CD4-positive, alpha-beta T cell treated with Interleukin-10 for 1 hour (primary cell): ENCODE measurements at regions not wholly inside any gene's neighbourhood (a gene's known extent, or its start where the extent isn't known, plus 50 kb on each side); places are given as distances from the start of the nearest gene placed in this dataset.
"Not testable (repeated sequence)": the region's sequence is repeated elsewhere in the genome, so short reads cannot be mapped to it uniquely, and the experiment has no call there.

ENCODE experiments used
- DNase-seq: peaks from one replicate; pipeline ENCODE4 v3.0.0-alpha.2; 2020

DNA sequence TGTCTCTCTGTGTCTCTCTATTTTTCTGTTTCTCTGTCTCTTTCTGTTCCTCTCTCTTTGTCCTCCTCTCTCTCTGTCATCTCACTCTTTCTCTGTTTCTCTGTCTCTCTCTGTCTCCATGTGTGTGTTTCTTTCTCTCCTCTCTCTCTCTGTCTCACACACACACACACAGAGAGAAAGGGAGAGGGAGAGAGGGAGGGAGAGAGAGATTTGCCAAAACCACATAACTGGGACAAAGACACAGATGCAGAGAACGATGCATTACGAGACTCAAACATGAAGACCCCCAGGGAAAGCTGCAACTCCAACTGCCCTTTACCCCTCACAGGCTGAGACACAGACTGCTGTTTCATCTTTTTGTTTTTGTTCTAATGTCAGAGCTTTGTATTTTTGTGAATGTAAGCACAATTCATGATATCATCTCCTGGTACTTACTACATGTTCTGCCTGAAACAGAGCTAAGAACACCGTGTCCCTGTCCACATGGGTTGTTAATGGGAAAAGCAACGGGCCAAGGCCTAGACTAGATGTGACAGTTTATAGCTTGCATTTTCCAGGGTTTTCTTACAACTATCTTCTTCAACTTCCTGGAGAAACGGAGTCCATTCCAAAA, 177.1 kb upstream of the ARID1B start:
- no peak for DNase-seq

GRCh38 chr6:156599366-156599765, 177.8 kb upstream of the ARID1B start:
- no peak for DNase-seq

DNA sequence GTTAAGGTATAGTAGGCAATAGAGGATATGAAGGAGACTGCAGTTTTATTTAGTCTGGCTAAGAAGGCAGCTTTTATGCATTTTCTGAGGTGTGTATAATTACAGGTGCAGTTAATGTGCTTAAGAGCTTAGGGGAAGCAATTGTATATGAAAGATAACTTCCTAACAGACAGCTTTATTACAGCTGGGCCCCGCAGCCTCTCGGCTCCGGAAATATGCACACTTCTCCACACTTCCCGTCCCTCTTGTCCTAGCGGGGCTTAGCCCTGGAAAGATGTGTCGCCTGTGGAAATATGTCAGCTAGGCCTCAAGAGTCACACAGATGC, 178.4 kb upstream of the ARID1B start:
- no peak for DNase-seq

GRCh38 chr6:156598071-156598854, 178.9 kb upstream of the ARID1B start:
- no peak for DNase-seq

DNA sequence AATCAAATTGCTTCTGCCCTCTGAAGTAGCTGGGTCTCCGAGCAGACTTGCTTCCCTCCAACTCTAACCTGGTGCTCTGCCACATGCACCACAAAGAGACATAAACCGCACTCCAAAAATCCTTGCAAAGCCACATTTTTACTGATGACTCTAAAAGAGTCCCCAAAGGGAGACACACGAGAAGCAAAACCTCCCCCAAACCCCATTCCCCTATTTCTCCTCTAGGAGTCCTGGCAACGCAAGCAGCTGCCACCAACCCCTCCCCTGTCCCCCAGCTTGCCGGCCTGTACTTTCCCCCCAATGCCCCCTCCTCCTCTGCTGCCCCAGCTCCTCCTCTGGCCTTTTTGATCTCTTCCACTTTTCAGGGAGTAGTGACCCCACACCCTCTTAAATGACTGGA, 180.1 kb upstream of the ARID1B start:
- DNase-seq, result no peak

- no peak for DNase-seq
Measured at GRCh38 chr6:156595476-156595875, 181.7 kb upstream of the ARID1B start.

DNA sequence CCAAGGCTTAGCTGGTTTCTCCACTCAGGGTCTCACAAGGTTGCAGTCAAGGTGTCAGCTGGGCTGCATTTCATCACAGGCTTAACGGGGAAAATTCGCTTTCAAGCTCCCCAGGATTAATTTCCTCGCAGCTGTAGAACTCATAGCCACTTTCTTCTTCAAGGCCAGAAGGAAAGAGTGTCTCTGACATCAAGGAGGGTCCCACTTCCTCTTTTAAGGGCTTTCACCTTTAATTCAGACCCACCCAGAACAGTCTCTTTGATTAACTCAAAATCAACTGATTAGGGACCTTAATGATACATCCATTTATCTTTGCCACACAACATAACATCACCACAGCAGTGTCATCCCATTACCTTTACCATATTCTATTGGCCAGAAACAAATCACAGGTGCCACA, 183.3 kb upstream of the ARID1B start:
- DNase-seq, result no peak

GRCh38 chr6:156593127-156593526, 184.1 kb upstream of the ARID1B start:
- DNase-seq, result no peak

GRCh38 chr6:156590482-156590881, 186.7 kb upstream of the ARID1B start:
- DNase-seq, result no peak

- no peak for DNase-seq
Measured at GRCh38 chr6:156589281-156589680, 187.9 kb upstream of the ARID1B start.

DNA sequence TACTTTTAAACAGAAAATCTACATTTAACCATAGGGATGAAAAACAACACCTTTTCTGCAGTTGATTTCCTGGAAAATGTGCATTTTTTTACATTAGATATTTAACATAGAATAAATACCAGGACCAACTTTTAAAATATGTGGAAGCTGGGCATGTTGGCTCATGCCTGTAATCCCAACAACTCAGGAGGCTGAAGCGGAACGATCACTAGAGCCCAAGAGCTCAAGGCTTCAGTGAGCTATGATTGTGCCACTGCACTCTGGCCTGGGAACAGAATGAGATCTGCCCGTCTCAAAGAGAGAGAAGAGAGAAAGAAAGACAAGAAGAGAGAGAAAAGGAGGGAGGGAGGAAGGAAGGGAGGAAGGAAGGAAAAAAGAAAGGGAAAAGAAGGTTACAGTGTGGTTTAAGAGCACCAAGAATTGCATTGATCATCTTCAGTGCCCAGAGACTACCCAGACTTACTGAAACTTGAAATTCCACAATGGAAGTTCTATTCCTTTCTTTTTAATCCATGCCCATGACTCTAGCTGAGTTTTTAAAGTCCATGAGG, 189.4 kb upstream of the ARID1B start:
- no peak for DNase-seq

GRCh38 chr6:156587071-156587470, 190.1 kb upstream of the ARID1B start:
- DNase-seq, result no peak

DNA sequence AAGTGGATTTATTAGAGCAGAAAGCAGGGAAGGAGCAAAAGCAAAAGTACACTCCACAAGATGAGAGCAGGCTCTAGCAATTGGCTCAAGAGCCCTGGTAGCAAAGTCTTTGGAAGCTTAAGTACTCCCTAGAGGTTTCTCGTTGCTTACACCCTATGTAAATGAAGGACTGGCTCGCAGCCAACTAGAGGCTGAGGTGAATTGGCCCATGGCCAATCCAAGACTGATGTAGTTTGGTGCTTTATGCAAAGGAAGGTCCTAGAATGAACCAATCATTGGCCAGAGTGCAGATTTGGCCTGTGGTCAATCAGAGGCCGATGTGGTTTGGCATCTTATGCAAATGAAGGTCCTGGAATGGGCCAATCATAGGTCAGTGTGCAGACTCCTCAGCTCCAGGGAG, 191.3 kb upstream of the ARID1B start:
- DNase-seq, result no peak

DNA sequence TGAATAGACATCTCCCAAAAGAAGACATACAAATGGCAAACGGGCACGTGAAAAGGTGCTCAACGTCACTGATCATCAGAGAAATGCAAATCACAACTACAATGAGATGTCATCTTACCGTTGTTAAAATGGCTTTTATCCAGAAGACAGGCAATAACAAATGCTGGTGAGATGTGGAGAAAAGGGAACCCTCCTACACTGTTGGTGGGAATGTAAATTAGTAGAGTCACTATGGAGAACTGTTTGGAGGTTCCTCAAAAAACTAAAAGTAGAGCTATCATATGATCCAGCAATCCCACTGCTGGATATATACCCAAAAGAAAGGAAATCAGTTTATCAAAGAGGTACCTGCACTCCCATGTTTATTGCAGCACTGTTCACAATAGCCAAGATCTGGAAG, 193.1 kb upstream of the ARID1B start:
- DNase-seq, result not testable (repeated sequence)

GRCh38 chr6:156583083-156583482, 194.1 kb upstream of the ARID1B start:
- no peak for DNase-seq

- DNase-seq, result no peak
Measured at GRCh38 chr6:156582509-156582992, 194.6 kb upstream of the ARID1B start.

DNA sequence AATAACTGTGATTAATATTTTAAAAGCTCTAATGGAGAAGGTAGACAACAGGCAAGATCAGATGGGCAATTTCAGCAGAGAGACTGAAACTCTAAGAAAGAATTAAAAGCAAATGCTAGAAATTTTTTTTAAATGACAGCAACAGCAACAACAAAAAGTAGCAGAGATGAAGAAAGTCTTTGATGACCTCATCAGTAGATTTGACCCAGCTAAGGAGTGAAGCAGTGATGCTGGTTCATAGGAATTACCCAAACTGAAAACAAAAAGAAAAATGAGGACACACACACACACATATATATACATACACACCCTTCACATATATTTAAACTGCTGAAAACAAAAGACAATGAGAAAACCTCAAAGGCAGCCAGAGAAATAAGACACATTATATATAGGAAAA, 197.6 kb upstream of the ARID1B start:
- DNase-seq, result no peak

DNA sequence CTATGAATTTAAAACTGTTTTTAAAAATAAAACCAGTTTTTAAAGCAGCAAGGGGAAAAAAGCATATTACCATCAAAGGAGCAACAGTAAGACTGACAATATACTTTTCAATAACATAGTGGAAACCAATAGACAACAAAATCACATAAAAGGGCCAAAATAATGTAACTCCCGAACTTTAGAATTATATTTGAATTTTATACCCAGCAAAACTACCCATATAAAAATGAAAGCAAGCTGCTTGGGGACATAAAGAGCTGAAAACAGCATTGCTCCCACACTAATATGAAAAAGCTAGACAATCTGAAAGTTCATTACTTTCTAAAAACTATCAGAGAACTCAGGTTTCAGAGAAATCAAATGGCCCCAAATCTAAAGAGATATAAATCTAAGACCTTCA, 199.4 kb upstream of the ARID1B start:
- DNase-seq, result no peak

- DNase-seq, result no peak
Measured at GRCh38 chr6:156575361-156575760, 201.8 kb upstream of the ARID1B start.

GRCh38 chr6:156564807-156565149, 212.4 kb upstream of the ARID1B start:
- DNase-seq, result no peak

GRCh38 chr6:156564127-156564806, 212.9 kb upstream of the ARID1B start:
- peak; percentile 73 for DNase-seq

DNA sequence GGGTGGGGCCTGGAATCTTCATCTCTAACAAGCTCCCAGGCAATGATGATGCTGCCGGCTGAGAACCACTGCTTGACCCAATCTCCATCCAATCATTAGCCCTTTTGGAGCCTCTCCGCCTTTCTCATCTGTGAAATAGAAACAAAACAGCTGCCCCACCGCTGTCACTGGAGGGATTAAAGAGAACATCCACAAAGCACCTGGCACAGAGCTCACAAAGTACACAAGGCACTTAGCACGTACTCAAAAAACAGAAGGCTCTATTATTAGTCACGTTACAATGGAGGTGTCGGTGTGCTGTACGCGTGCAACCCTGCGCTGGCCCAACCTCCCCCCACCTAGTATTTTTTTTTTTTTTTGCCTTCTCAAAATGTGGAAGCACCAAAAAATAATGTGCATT, 213.5 kb upstream of the ARID1B start:
- no peak for DNase-seq

GRCh38 chr6:156562636-156563035, 214.5 kb upstream of the ARID1B start:
- DNase-seq, result no peak

GRCh38 chr6:156562019-156562418, 215.2 kb upstream of the ARID1B start:
- no peak for DNase-seq
